GM23338 (cell line): ENCODE measurements at regions not wholly inside any gene's neighbourhood (a gene's known extent, or its start where the extent isn't known, plus 50 kb on each side); places are given as distances from the start of the nearest gene placed in this dataset.

Source experiments
- CREB1 ChIP-seq: fragments of 250-450 bp; sonication (Bioruptor Pico); IDR thresholded peaks from 2 replicates; pipeline ENCODE4 v1.5.0; 2020; ENCODE audit warnings: low read depth, mild to moderate bottlenecking, moderate library complexity
- EZH2 ChIP-seq: fragments of 200-600 bp; sonication (generic); IDR thresholded peaks from one replicate; pipeline ENCODE4 v1.8.0; 2017; ENCODE audit warnings: antibody characterized with exemption, mild to moderate bottlenecking, low read depth; ENCODE audit not compliant: unreplicated experiment
- EZH2phosphoT487 ChIP-seq: fragments of 200-600 bp; sonication (generic); IDR thresholded peaks from one replicate; pipeline ENCODE4 v1.8.1; 2018; ENCODE audit warnings: antibody characterized with exemption; ENCODE audit not compliant: unreplicated experiment
- JUNB ChIP-seq: IDR thresholded peaks from one replicate; pipeline ENCODE4 v1.6.1; 2016; ENCODE audit warnings: antibody characterized with exemption; ENCODE audit not compliant: unreplicated experiment
- NANOG ChIP-seq: IDR thresholded peaks from 2 replicates; pipeline ENCODE4 v1.6.1; 2016; ENCODE audit warnings: antibody characterized with exemption, borderline replicate concordance
- POLR2AphosphoS5 ChIP-seq: IDR thresholded peaks from 2 replicates; pipeline ENCODE4 v1.6.1; 2016; ENCODE audit warnings: antibody characterized with exemption, low read depth
- ZNF114 ChIP-seq: fragments of 250-450 bp; sonication (Bioruptor Pico); IDR thresholded peaks from 2 replicates; pipeline ENCODE4 v1.5.0; 2020; ENCODE audit warnings: mild to moderate bottlenecking, moderate library complexity
- ZNF331 ChIP-seq: fragments of 250-450 bp; sonication (Bioruptor Pico); IDR thresholded peaks from 2 replicates; pipeline ENCODE4 v1.5.0; 2020; ENCODE audit warnings: low read depth, mild to moderate bottlenecking, moderate library complexity
- TF ChIP-seq, protein P1 (sequence below), 2 experiments: fragments of 200-600 bp in 1 of 2; sonication (generic) in 1 of 2; conservative IDR thresholded peaks; 2 replicates each; pipeline versions ENCODE4 v1.5.1 to v1.6.1; 2016 to 2017; ENCODE audit warnings: antibody characterized with exemption in 2 of 2, low read depth in 2 of 2, mild to moderate bottlenecking in 2 of 2, moderate library complexity in 1 of 2
- TF ChIP-seq, protein P2 (sequence below): IDR thresholded peaks from one replicate; pipeline ENCODE4 v1.6.1; 2018; ENCODE audit warnings: antibody characterized with exemption; ENCODE audit not compliant: unreplicated experiment

DNA sequence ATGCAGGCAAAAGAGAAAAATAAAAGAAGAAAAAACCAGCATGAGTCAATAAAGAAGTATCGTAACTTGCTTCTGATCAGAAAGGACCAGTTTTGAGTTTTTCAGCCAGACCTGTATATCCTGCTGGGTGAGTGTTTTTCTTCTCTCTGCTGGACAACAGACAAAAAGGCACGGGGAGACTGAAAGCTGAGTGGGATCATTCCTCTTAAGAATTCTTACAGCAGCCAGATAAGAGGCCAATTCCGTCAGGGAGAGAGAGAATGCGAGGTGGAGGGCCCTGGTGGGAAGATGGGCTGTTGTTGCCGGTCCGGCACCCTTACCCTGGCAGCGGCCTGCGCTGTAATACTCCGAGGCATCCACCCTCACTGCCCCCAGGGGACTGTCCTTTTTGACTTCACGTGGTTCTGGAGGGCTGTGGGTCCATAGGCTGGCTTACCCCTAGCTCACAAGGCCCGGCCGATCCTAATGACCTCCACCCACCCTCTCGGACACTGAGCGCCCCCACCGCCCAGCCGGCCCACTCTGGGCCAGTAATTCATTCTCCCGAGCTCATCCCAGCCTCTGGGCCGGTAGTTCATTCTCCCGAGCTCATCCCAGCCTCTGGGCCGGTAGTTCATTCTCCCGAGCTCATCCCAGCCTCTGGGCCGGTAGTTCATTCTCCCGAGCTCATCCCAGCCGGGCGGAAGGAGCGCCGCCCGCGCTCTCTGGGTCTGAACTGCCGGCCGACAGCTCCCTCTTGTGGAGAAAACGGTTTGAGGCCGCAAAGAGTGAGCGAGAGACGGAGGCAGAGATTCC, 118.3 kb upstream of the SIRPA start:
- TF ChIP-seq, protein P1, sequence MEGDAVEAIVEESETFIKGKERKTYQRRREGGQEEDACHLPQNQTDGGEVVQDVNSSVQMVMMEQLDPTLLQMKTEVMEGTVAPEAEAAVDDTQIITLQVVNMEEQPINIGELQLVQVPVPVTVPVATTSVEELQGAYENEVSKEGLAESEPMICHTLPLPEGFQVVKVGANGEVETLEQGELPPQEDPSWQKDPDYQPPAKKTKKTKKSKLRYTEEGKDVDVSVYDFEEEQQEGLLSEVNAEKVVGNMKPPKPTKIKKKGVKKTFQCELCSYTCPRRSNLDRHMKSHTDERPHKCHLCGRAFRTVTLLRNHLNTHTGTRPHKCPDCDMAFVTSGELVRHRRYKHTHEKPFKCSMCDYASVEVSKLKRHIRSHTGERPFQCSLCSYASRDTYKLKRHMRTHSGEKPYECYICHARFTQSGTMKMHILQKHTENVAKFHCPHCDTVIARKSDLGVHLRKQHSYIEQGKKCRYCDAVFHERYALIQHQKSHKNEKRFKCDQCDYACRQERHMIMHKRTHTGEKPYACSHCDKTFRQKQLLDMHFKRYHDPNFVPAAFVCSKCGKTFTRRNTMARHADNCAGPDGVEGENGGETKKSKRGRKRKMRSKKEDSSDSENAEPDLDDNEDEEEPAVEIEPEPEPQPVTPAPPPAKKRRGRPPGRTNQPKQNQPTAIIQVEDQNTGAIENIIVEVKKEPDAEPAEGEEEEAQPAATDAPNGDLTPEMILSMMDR (conservative IDR thresholded peaks at IDR 0.05; ENCODE audit: low read depth in 2 of 2), result peak; percentile 72 to 81
- TF ChIP-seq POLR2AphosphoS5, result 0 out of 2 replicates have a peak, but pooled peaks have one; percentile 33
- no peak for TF ChIP-seq EZH2
- TF ChIP-seq CREB1 (CRISPR knock-in tag), result no peak
- TF ChIP-seq ZNF114 (CRISPR knock-in tag), result no peak
- TF ChIP-seq, protein P2, sequence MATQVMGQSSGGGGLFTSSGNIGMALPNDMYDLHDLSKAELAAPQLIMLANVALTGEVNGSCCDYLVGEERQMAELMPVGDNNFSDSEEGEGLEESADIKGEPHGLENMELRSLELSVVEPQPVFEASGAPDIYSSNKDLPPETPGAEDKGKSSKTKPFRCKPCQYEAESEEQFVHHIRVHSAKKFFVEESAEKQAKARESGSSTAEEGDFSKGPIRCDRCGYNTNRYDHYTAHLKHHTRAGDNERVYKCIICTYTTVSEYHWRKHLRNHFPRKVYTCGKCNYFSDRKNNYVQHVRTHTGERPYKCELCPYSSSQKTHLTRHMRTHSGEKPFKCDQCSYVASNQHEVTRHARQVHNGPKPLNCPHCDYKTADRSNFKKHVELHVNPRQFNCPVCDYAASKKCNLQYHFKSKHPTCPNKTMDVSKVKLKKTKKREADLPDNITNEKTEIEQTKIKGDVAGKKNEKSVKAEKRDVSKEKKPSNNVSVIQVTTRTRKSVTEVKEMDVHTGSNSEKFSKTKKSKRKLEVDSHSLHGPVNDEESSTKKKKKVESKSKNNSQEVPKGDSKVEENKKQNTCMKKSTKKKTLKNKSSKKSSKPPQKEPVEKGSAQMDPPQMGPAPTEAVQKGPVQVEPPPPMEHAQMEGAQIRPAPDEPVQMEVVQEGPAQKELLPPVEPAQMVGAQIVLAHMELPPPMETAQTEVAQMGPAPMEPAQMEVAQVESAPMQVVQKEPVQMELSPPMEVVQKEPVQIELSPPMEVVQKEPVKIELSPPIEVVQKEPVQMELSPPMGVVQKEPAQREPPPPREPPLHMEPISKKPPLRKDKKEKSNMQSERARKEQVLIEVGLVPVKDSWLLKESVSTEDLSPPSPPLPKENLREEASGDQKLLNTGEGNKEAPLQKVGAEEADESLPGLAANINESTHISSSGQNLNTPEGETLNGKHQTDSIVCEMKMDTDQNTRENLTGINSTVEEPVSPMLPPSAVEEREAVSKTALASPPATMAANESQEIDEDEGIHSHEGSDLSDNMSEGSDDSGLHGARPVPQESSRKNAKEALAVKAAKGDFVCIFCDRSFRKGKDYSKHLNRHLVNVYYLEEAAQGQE, result no peak
- TF ChIP-seq ZNF331 (CRISPR knock-in tag), result no peak
- no peak for TF ChIP-seq EZH2phosphoT487
- no peak for TF ChIP-seq NANOG
- no peak for TF ChIP-seq JUNB
